ENCODE measurements at regions not wholly inside any gene's neighbourhood (a gene's known extent, or its start where the extent isn't known, plus 50 kb on each side); places are given as distances from the start of the nearest gene placed in this dataset.

GRCh38 chr7:131656980-131657723 lies 100.7 kb upstream of the PODXL start (continued):
- no peak for TF ChIP-seq PREB (CRISPR knock-in tag; IDR thresholded peaks at IDR 0.05)
- TF ChIP-seq ZBTB7A (IDR thresholded peaks at IDR 0.05; ENCODE audit: borderline replicate concordance, control insufficient read depth, low read depth, low read length), result no peak
- TF ChIP-seq MTA1 (IDR thresholded peaks at IDR 0.05; ENCODE audit: borderline replicate concordance), result no peak
- no peak for TF ChIP-seq ZC3H11A (IDR thresholded peaks at IDR 0.05; ENCODE audit: low read depth, low read length)
- no peak for TF ChIP-seq GATA2 (CRISPR knock-in tag; IDR thresholded peaks at IDR 0.05)
- TF ChIP-seq, protein P1, sequence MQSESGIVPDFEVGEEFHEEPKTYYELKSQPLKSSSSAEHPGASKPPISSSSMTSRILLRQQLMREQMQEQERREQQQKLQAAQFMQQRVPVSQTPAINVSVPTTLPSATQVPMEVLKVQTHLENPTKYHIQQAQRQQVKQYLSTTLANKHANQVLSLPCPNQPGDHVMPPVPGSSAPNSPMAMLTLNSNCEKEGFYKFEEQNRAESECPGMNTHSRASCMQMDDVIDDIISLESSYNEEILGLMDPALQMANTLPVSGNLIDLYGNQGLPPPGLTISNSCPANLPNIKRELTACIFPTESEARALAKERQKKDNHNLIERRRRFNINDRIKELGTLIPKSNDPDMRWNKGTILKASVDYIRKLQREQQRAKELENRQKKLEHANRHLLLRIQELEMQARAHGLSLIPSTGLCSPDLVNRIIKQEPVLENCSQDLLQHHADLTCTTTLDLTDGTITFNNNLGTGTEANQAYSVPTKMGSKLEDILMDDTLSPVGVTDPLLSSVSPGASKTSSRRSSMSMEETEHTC (IDR thresholded peaks at IDR 0.05), result no peak
- TF ChIP-seq SRSF7 (optimal IDR thresholded peaks at IDR 0.05; ENCODE audit: low read depth, low read length), result no peak

DNA sequence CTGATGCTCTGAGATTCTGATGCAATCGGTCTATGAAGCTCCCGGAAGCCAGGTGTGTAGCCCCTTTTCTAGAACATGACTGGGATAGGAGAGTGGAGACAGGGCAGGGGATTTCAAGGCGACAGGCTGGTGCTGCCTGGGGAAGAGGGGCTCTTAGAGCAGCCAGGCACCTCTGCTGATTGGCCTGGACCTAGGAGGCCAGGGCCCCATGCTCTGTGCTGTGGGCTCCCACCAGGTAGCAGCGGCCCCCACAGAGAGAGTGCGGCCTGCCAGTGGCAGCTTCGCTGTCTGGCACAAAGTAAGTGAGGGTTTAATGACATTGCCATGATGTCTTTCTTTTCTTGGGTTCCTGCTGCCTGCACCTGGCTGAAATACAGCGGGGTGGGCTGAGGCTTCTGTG lies 99.4 kb upstream of the PODXL start:
- Histone ChIP-seq H3K9ac (ENCODE audit: insufficient read depth in 1 of 2, low read depth in 2 of 2, low read length in 2 of 2) (no peak overlapping the region), H3K79me2 (ENCODE audit: control insufficient read depth, insufficient read depth, low read length) (no peaks in the 10 kb centered on the region), H3K9me1 (ENCODE audit: control insufficient read depth, insufficient read depth, low read length) (no peaks in the 10 kb centered on the region), H3K4me2 (ENCODE audit: insufficient read depth, low read length) (no peak overlapping the region), H3K36me3 (ENCODE audit: control insufficient read depth, insufficient read depth, low read length) (no peaks in the 10 kb centered on the region), H4K20me1 (replicated peaks; ENCODE audit: control insufficient read depth, insufficient read depth, low read length) (peaks cover 4% of the 10 kb centered on the region; the same call in 1 of the 2 replicates), H3K9me3 (replicated peaks; ENCODE audit: control insufficient read depth, insufficient read depth, low read depth, low read length) (no peaks in the 10 kb centered on the region), H3K27me3 (ENCODE audit: control insufficient read depth in 2 of 2, insufficient read depth in 2 of 2, low read length in 2 of 2) (peaks cover 7 to 28% of the 10 kb centered on the region in 2 experiments), H2AFZ (ENCODE audit: low read depth, low read length) (no peak overlapping the region), H3K4me3 (no peak overlapping the region), H3K27ac (ENCODE audit: extremely low read depth, low read depth, low read length) (no peak overlapping the region), H3K4me1 (replicated peaks in 1 of 2; ENCODE audit: control insufficient read depth in 2 of 2, insufficient read depth in 2 of 2, low read length in 2 of 2) (no peaks in the 10 kb centered on the region)
- in situ Hi-C loops (cut with MboI), result loop anchor here (5.0 to 10.0 kb wide), 3 partner anchors 114 to 771 kb away; no protein-coding TSS in a partner anchor
- ATAC-seq (peak; percentile 12; the same call in 1 of the 3 replicates), FAIRE-seq (no peak), DNase-seq (ENCODE audit: extremely low read depth in 1 of 4, low spot score in 3 of 4) (no peak)
- CTCF ChIA-PET (ENCODE audit: low intra/inter-chr PET ratio), result interaction anchor here (0.5 to 6.1 kb wide), 4 partner anchors 110 to 1516 kb away, joined by 3 to 85 read pairs (median 22); no protein-coding TSS in a partner anchor
- WGBS (ENCODE audit: insufficient coverage, low coverage, missing lambda C conversion rate), result 0% methylated on average over 7 of the region's 7 CpGs
- TF ChIP-seq KAT2B (IDR thresholded peaks at IDR 0.05; ENCODE audit: low read depth, low read length) (no peak), MYNN (IDR thresholded peaks at IDR 0.05) (no peak), MYNN (CRISPR knock-in tag; IDR thresholded peaks at IDR 0.05) (0 out of 2 replicates have a peak, but pooled peaks have one; percentile 22)
- TF ChIP-seq, protein P2, sequence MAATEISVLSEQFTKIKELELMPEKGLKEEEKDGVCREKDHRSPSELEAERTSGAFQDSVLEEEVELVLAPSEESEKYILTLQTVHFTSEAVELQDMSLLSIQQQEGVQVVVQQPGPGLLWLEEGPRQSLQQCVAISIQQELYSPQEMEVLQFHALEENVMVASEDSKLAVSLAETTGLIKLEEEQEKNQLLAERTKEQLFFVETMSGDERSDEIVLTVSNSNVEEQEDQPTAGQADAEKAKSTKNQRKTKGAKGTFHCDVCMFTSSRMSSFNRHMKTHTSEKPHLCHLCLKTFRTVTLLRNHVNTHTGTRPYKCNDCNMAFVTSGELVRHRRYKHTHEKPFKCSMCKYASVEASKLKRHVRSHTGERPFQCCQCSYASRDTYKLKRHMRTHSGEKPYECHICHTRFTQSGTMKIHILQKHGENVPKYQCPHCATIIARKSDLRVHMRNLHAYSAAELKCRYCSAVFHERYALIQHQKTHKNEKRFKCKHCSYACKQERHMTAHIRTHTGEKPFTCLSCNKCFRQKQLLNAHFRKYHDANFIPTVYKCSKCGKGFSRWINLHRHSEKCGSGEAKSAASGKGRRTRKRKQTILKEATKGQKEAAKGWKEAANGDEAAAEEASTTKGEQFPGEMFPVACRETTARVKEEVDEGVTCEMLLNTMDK (IDR thresholded peaks at IDR 0.05; ENCODE audit: borderline replicate concordance, insufficient read depth, low read depth, low read length, poor library complexity, severe bottlenecking), result no peak
- intact Hi-C loops (cut with micrococcal nuclease), result no loop called here
- POLR2A ChIA-PET, result interaction anchor here (0.7 kb wide), 1 partner anchor 672 kb away, joined by 4 read pairs; no protein-coding TSS in a partner anchor
- BruUV-seq (replicated peaks), result no TSS peak
